Liver (tissue), 3 donors: ENCODE measurements at regions not wholly inside any gene's neighbourhood (a gene's known extent, or its start where the extent isn't known, plus 50 kb on each side); places are given as distances from the start of the nearest gene placed in this dataset.

Experiments used
- HNF4G ChIP-seq: IDR thresholded peaks from 2 replicates; pipeline ENCODE4 v1.6.1; 2016; ENCODE audit warnings: antibody characterized with exemption
- YY1 ChIP-seq: IDR thresholded peaks from 2 replicates; pipeline ENCODE4 v1.6.1; 2016; ENCODE audit warnings: antibody characterized with exemption, mild to moderate bottlenecking
- TF ChIP-seq, protein P1 (sequence below): fragments of 150-350 bp; IDR thresholded peaks from 2 replicates; pipeline ENCODE4 v1.5.1; 2017; ENCODE audit warnings: improper control_type of control experiment, low read depth, low read length; ENCODE audit not compliant: missing input control
- donor health status: healthy.
- donor health status: healthy.

- TF ChIP-seq, protein P1, sequence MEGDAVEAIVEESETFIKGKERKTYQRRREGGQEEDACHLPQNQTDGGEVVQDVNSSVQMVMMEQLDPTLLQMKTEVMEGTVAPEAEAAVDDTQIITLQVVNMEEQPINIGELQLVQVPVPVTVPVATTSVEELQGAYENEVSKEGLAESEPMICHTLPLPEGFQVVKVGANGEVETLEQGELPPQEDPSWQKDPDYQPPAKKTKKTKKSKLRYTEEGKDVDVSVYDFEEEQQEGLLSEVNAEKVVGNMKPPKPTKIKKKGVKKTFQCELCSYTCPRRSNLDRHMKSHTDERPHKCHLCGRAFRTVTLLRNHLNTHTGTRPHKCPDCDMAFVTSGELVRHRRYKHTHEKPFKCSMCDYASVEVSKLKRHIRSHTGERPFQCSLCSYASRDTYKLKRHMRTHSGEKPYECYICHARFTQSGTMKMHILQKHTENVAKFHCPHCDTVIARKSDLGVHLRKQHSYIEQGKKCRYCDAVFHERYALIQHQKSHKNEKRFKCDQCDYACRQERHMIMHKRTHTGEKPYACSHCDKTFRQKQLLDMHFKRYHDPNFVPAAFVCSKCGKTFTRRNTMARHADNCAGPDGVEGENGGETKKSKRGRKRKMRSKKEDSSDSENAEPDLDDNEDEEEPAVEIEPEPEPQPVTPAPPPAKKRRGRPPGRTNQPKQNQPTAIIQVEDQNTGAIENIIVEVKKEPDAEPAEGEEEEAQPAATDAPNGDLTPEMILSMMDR = no peak
- TF ChIP-seq YY1 (no peak), HNF4G (no peak)
These were observed 102.3 kb upstream of the ABCA1 start for GRCh38 chr9:105030285-105030684.
